ENCODE measurements at regions not wholly inside any gene's neighbourhood (a gene's known extent, or its start where the extent isn't known, plus 50 kb on each side); places are given as distances from the start of the nearest gene placed in this dataset.

- Histone ChIP-seq H3K36me3 (no peaks in the 10 kb centered on the region), H3K27me3 (no peaks in the 10 kb centered on the region), H3K4me3 (no peak overlapping the region), H3K27ac (no peak overlapping the region), H3K4me1 (no peaks in the 10 kb centered on the region), H3K9me3 (no peaks in the 10 kb centered on the region)
- intact Hi-C loops (cut with DNase I), result no loop called here
- no peak for TF ChIP-seq CTCF (IDR thresholded peaks at IDR 0.05)
- DNase-seq (no peak), ATAC-seq (no peak)
These were observed 455.8 kb downstream of the SETBP1 start for GRCh38 chr18:45136381-45137086.

GRCh38 chr18:45137087-45137419 is 456.4 kb downstream of the SETBP1 start:
- intact Hi-C loops (cut with DNase I), result no loop called here
- no peak for ATAC-seq

GRCh38 chr18:45139478-45139877 is 458.8 kb downstream of the SETBP1 start:
- H3K27ac ChIP-seq, result no peak overlapping the region
- no peaks in the 10 kb centered on the region for H3K4me1 ChIP-seq
- no peaks in the 10 kb centered on the region for H3K9me3 ChIP-seq
- no peak for DNase-seq
- no peak overlapping the region for H3K4me3 ChIP-seq
- H3K27me3 ChIP-seq, result no peaks in the 10 kb centered on the region
- no peak for ATAC-seq
- no peak for TF ChIP-seq CTCF (IDR thresholded peaks at IDR 0.05)
- intact Hi-C loops (cut with DNase I), result no loop called here
- H3K36me3 ChIP-seq, result no peaks in the 10 kb centered on the region

More at GRCh38 chr18:45137087-45137419, 456.4 kb downstream of the SETBP1 start:
- no peak for TF ChIP-seq CTCF (IDR thresholded peaks at IDR 0.05)
- no peaks in the 10 kb centered on the region for H3K9me3 ChIP-seq
- H3K4me1 ChIP-seq, result no peaks in the 10 kb centered on the region
- no peaks in the 10 kb centered on the region for H3K27me3 ChIP-seq
- DNase-seq, result no peak
- H3K4me3 ChIP-seq, result no peak overlapping the region
- no peak overlapping the region for H3K27ac ChIP-seq
- no peaks in the 10 kb centered on the region for H3K36me3 ChIP-seq

GRCh38 chr18:45142868-45143267 is 462.2 kb downstream of the SETBP1 start:
- H3K27ac ChIP-seq, result no peak overlapping the region
- no peaks in the 10 kb centered on the region for H3K36me3 ChIP-seq
- ATAC-seq, result no peak
- H3K4me1 ChIP-seq, result no peaks in the 10 kb centered on the region
- no peak for TF ChIP-seq CTCF (IDR thresholded peaks at IDR 0.05)
- no peak for DNase-seq
- H3K4me3 ChIP-seq, result no peak overlapping the region
- intact Hi-C loops (cut with DNase I), result no loop called here
- H3K27me3 ChIP-seq, result no peaks in the 10 kb centered on the region
- H3K9me3 ChIP-seq, result no peaks in the 10 kb centered on the region

GRCh38 chr18:45149712-45150111 is 465.6 kb upstream of the SLC14A2 start:
- Histone ChIP-seq H3K27me3 (no peaks in the 10 kb centered on the region), H3K27ac (no peak overlapping the region), H3K36me3 (no peaks in the 10 kb centered on the region), H3K4me1 (no peaks in the 10 kb centered on the region), H3K9me3 (no peaks in the 10 kb centered on the region), H3K4me3 (no peak overlapping the region)
- no peak for TF ChIP-seq CTCF (IDR thresholded peaks at IDR 0.05)
- no peak for ATAC-seq
- intact Hi-C loops (cut with DNase I), result no loop called here
- DNase-seq, result no peak
